SW480 (cell line): ENCODE measurements at regions not wholly inside any gene's neighbourhood (a gene's known extent, or its start where the extent isn't known, plus 50 kb on each side); places are given as distances from the start of the nearest gene placed in this dataset.
"Not testable (repeated sequence)": the region's sequence is repeated elsewhere in the genome, so short reads cannot be mapped to it uniquely, and the experiment has no call there.

ENCODE experiments used
- DNase-seq: peaks from one replicate; pipeline ENCODE4 v3.0.0-alpha.2; 2016; ENCODE audit warnings: low spot score

DNA sequence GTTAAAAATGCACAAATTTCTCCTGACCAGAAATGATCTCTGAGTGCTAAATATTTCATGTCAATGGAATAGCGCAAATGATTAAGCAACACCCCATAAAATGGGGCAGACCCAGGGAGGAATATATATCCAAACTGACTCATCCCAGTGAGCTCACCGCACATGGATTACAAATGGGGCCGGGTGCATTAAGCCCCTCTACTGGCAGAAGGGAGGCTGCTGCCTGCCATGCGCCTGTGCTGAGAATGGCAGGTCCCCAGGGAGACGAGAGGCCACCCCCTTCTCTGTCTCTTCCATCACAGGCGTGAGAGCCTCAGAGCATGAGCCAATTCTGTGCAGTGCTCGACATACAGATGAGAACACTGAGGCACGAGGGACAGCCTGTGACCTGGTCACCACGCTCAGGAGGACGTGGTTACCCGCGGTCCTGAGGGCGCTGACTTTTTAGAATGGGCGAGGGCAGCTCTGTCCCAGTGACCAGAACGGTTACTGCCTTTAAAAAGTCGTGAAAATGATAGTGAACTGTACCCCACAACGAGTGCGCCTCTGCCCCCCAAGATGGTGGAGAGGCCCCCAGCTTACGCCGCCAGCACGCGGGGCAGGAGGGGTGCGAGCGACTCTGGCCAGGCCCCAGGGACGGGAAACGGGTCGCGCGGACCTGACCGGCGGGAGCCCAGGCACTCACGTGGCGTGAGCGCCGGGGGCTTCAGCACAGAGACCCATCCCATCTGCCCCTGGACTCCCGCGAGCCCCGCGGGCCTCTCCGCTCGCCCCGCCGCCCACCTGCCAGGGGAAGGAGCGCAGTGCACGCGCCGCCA lies 130.2 kb upstream of the ALDH3B2 start:
- peak; percentile 61 for DNase-seq

DNA sequence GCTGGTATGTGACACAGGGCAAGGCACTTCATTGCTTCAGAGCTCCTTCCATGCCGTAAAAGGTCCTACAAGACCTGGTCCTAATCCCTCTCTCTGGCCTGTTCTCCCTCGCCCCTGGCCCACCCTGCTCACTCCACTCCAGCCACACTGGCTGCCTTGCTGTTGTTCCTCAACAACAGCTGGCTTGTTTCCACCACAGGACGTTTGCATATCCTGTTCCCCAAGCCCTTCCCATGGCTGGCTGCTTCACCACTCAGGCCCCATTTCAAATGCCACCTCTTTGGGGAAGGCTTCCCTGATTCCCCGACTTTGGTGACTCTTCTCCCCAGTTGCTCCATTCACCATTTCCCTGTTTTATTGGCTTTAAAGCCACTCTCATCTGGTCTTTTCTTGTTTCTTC lies 129.1 kb upstream of the ALDH3B2 start:
- not testable (repeated sequence) for DNase-seq

DNA sequence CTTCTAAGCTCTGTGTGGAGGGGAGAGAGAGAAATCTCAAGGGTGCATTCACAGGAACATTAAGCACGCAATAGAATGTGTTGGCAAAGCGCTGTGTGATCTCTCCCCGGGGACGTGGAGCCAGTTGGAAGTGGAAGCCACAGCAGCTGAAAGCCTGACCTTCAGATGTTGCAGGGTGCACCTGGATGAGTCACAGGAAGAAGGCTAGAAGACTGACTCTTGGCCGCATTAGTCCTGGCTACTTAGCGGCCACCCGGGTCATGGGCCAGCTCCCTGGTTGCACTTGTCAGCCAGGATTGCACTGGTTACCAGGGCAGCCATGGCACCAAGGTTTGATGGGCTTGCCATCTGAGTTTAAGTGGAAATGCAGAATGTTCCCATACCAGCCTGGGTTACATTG lies 128.6 kb upstream of the ALDH3B2 start:
- peak; percentile 54 for DNase-seq

DNA sequence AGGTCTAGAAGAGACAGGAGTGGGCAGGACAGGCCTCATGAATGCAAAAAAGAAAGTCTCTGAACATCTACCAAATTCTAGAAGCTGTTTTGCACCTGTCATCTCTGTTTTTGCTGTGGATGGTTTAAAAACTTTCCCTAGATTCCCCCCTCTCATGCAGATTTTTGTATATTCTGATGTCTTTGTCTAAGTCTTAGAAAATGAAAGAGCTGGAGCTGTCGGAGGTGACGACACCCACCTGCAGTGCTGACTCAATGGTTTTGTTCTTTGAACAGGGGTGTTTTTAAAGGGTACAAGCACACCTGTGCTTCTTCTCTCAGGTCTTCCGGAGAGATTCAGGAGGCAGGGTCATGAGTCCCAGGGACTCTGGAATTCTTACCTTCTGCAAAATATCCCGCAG lies 128.2 kb upstream of the ALDH3B2 start:
- not testable (repeated sequence) for DNase-seq

DNA sequence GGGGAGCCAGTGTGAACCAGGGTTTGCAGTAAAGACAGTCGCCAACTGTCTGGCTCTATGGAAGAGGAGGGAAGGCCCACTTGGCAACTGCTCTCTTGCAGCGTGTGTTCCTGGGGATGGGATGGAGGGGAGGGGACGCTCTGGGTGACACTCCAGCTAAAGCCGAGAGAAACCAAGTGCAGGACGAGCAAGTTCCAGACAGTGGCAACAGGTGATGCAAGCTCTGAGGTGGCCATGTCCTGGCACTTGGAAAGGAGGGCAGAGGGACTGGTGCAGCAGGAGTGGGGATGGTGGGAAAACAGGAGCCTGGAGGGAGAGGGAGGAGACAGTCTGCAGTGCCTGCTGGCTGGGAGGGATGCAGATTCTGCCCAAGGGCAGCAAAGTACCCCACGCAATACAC lies 127.0 kb upstream of the ALDH3B2 start:
- not testable (repeated sequence) for DNase-seq

DNA sequence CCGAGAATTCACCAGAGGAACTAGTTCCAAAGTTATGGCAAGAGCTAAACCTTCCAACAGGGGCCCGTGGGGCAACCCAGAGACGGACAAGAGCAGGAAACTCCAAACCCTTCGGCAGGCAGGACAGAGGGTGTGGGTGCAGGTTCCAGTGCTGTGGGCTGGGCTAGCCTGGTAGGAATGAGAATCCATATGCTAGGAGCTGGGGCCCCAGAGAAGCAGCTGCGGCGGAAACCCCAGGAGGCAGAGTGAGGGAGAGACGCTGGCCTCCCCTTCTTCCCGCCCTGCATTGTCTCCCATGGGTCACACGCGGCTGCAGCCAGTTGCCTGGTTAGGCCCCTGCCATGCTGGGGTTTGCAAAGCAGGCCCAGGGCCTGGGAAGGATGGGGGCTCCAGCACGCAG lies 126.2 kb upstream of the ALDH3B2 start:
- not testable (repeated sequence) for DNase-seq

DNA sequence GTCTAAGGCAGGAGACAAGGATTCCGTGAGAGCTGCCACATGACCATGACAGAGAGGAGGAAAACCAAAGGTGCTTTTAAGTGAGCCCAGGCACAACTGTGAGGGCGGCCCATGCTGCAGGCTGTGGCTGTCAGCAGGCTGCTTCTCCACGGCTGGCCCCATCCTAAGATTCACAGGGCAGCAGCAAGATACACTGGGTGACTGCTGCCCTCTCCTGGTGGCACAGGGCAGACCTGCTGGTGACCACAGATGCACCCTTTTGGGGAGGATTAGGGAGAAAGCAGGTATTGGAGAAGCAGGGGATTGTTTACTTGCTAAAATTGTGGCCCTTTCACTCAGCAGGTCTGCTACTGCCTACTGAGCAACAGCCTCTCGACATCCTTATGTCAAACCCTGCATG lies 125.4 kb upstream of the ALDH3B2 start:
- DNase-seq = not testable (repeated sequence)

DNA sequence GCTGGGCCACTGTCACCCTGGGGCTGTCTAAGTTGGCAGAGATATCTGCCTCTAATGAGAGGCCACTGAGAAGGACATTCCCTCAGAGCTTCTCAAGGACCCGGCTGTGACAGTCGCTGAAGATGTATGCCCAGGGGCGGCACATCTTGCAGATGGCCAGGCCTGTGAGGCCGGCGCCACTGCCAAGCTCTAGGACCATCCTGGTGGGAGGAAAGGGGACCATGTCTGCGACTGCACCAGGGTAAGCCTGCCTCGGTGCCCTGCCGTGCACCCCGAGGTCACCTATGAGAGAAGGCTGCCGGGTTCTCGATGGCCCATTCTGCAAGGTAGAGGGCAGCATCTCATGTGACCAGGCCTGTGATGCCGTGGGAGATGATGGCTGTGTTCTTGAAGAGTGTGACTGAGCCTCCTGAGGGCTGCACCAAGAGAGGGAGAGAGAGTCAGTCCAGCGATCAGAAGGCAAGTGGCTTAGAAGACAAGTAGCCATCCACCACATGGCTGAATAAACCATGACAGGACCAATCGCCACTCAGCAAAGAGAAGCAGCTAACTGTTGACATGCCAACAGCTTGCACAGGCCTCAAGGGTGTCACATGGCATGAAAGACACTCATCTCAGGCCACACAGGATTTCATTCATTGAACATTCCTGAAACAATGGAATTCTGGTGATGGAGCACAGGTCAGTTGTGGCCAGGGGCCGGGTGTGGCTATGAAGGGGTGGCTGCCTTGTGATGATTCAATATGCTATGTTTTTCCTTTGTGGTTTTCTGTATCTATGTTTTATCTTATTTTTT lies 123.5 kb upstream of the ALDH3B2 start:
- DNase-seq = peak; percentile 53

DNA sequence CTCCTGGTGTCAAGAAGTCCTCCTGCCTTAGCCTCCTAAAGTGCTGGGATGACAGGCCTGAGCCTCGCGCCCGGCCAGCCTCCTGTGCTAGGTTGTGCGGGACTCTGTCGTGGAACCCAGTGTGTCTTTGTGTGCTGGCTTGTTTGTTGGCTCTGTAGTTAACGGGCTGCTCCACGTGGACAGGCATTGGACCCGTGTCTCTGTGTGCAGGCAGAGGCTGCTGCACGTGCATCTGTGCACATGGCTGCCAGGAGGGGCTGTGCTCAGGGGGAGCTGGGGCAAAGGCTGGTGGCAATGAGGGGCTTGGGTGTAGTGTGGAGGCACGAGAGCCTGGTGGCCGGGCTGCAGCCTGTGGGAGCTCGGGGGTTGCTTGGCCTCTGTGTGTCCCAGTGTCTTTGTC lies 121.3 kb upstream of the ALDH3B2 start:
- DNase-seq = no peak

DNA sequence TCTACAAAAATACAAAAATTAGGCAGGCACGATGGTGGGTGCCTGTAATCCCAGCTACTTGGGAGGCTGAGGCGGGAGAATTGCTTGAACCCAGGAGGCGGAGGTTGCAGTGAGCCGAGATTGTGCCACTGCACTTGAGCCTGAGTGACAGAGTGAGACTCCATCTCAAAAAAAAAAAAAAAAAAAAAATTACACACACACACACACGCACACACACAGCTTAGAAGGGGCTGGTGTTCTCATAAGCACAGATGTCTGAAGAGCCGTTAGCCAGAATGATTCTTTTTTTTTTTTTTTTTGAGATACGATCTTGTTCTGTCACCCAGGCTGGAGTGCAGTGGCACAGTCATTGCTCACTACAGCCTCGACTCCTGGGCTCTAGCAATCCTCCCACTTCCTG lies 119.3 kb upstream of the ALDH3B2 start:
- DNase-seq = not testable (repeated sequence)

DNA sequence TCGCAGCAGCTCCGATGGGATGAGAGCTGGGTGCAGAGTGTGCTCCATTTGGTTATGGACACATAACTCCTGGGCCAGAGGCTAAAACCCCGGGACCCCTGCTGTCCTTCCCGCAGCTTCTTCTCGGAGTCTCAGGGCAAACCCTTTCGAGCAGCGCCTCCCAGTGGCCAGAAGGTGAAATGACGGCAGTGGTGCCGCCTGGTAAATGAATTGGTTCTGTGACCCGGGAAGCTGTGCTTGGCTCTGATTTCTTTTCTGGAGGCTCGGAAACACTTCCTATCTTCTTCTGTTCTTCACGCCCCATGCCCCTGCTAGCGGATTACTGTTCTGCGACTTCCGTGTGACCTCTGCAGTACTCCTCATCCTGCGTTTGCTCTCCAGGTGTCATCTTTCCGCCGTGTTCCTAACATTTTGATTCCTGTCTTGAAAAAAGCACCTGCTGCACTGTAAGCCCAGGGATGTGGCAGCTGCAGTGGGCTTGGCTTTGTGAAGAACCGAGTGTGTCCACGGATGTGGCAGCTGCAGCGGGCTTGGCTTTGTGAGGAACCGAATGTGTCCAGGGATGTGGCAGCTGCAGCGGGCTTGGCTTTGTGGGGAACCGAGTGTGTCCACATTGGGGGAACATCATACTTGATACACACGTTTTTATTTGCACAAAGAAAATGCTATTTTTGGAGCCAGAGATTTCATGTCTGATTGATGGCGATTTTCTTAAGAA lies 118.0 kb upstream of the ALDH3B2 start:
- DNase-seq = not testable (repeated sequence)

DNA sequence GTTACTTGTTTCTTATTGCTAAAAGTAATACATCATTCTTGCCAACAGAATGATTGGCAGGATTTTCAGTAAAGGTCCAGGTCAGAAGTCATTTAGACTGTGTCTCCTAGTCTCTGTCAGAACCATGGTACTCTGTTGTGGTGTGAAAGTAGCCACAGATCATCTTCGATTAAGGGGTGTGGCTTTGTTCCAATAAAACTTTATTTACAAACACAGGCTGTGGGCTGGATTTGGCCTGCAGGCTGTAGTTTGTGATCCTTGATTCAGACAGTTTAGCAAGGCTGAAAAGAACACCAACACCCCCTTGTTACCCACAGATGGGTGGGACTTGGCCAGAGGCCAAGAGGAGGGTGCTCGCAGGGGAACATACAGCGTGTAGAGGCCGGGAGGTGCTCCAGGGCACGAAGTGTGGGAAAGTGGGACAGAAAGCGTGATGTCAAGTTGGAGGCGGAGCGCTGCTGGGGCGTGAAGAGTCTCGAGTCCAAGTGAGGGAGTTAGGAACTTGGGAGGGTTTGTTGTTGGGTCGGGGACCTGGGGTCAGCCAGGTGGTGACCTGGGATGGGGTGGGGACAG lies 117.3 kb upstream of the ALDH3B2 start:
- DNase-seq = not testable (repeated sequence)

DNA sequence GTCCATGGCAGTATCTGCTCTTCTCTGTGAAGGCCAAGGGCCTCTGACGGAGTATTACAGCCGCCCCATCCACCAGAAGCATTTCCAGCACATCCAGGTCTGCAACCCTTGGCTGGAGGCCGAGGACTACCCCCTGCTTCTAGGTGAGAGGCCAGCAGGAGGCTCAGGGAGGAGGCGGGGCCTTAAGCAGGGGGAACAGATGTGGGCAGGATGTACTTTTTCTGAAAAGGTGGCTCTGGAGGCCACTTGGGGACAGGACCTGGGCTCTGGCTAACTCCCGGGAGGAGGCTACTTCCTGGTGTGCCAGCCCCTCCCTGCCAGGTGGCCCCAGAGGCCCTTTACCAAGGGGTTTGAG lies 113.9 kb upstream of the ALDH3B2 start:
- DNase-seq = not testable (repeated sequence)

DNA sequence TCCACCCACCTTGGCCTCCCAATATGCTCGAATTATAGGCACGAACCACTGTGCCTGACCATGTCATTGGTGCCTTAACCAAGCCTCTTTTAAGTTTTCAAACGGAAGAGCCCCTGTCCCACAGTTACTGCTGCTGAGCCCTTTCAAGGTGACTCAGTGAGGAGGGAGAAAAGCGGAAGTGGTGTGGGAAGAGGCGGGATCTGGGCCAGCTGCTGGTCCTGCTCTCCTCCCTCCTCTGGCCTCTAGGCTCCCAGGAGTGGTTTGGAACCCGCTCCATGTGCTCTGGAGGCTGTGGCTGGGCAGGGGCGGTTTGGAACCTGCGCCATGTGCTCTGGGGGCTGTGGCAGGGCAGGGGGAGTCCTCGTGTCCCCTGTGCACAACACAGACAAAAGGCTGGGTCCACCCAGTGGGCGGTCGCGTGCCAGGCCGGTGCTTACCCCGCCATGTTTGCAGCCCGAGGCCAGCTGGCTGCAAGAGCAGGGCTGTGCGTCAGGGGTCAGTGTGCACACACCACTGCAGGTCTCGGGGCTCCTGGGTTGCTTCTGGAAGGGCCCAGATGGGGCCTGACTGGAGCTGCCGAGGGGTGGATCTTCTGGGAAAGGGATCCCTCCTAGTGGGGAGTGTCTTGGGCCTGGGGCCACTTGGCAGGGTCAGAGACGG lies 113.4 kb upstream of the ALDH3B2 start:
- DNase-seq = not testable (repeated sequence)

DNA sequence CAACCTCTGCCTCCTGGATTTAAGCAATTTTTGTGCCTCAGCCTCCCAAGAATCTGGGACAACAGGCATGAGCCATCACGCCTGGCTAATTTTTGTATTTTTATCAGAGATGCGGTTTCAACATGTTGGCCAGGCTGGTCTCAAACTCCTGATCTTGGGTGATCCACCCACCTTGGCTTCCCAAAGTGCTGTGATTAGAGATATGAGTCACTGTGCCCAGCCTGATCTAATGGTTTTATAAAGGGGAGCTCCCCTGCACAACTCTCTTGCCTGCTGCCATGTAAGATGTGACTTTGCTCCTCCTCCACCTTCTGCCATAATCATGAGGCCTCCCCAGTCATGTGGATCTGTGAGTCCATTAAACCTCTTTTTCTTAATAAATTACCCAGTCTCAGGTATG lies 107.5 kb upstream of the ALDH3B2 start:
- DNase-seq = not testable (repeated sequence)

DNA sequence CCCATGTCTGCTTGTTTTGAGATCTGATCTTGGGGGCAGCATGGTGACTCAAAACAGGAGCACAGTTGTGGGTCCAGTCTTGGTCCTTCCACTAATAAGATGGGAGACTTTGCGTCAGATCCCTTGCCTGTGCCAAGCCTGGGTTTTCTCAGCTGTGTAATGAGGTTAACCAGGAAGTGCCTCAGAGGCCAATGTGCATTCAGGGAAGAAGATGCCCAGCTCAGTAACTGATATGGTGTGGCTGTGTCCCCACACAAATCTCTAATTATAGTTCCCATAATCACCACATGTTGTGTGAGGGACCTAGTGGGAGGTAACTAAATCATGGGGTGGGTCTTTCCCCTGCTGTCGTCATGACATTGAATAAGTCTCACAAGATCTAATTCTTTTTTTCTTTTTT lies 107.1 kb upstream of the ALDH3B2 start:
- DNase-seq = not testable (repeated sequence)

DNA sequence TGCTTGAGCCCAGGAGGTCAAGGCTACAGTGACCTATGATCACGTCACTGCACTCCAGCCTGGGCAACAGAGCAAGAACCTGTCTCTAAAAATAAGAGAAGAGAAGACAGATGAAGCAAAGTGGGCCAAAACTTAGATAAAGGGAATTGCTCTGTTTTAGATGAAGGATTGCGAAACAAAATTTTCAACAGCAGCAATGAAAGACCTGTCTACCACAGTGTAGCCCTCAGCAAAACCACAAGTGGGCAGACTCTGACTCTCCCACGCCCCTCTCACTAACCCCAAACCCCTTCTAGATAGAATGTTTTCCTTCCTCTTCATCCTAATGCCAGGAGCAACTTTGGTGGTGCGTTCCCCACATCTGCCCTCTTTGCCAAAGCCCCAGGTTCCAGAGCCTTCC lies 105.6 kb upstream of the ALDH3B2 start:
- no peak for DNase-seq

DNA sequence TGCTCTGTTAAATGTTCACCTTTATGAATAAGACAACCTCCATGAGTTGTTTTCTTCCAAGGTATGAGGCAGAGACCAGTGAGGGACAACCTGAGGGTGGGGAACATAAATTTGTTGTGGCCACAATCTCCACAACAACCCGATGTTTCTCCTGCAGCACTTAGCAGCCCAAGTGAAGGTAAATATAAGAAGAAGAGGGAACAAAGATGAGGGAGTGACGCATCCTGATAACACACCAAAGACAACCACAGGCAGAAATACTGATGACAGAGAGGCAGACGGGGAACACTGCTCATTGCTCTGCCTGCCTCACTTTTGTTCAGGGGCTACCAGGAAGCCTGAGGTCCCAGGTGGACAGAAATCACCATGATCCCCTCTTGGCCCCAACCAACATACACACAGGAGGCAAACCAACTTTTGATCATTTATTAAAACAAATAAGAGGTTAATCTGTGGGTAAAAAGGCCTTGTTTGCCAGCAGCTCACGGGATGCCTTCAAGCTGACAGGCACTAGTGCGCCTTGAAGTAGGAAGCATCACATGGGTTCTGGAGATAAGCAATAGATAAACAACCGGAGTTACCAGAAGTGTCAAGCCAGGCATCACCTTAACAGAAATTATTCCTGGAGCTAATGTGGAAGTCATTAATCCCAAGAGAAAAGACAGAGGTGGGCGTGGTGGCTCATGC lies 104.9 kb upstream of the ALDH3B2 start:
- not testable (repeated sequence) for DNase-seq

DNA sequence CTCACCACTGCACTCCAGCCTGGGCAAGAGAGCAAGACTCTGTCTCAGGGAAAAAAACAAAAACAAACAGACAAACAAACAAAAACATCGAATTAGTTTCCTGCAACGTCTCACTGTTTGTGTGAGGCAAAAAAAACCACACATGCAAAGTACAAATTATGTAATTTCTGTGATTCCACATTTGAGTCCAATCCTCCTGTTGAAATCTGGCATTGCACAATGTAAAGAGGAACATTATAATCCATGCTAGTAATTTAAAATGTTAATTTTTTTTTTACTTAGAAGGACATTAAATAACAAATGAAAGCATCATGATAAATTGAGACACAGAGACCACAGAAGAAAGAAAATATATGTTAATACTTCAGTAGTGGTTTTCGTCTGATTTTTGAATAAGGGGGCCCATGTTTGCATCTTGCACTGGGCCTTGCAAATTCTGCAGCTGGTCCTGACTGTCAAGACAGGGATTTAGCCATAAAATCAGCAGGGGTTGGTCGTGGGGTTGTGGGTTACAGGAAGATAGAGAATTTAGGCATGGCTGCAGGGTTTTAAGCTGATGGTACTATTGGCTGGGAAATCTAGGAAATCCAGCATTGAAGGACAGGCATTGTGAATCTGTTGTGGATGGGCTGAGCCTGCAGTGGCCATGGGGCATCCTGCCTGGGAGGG lies 102.6 kb upstream of the ALDH3B2 start:
- DNase-seq = no peak

DNA sequence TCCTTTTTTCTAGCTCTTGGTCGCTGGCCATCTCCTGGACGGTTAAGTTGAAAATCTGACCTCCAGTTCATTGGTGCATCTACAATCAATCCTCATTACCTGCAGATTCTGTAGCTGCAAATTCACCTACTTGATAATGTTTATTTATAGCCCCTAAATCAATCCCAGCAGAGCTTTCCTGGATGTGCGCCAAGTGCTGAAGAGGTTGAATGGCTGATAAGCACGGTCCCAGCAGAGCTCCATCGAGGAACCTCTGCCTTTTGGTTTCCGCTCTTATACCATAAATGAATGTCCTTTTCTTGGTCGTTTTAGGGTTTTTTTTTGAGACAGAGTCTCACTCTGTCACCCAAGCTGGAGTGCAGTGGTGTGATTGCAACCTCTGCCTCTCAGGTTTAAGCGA lies 99.8 kb upstream of the ALDH3B2 start:
- not testable (repeated sequence) for DNase-seq
